RWPE2 (cell line): ENCODE measurements at regions not wholly inside any gene's neighbourhood (a gene's known extent, or its start where the extent isn't known, plus 50 kb on each side); places are given as distances from the start of the nearest gene placed in this dataset.

Source experiments
- ATAC-seq: fragments of 200-7000 bp; cut with Tn5 transposase; 3 replicates; pipeline ENCODE4 v1.9.1; 2021; ENCODE audit warnings: low read depth
- DNase-seq: peaks from one replicate; pipeline ENCODE4 v3.0.0-alpha.2; 2020; ENCODE audit warnings: low spot score
- H3K27ac ChIP-seq: fragments of 450-650 bp; 2 replicates; pipeline ENCODE4 v1.5.1; 2017; ENCODE audit warnings: mild to moderate bottlenecking; ENCODE audit not compliant: poor library complexity, severe bottlenecking
- H3K27me3 ChIP-seq: fragments of 250-450 bp; sonication (Bioruptor Pico); 2 replicates; pipeline ENCODE4 v1.5.1; 2021; ENCODE audit warnings: mild to moderate bottlenecking, moderate library complexity; ENCODE audit not compliant: insufficient read depth, poor library complexity, severe bottlenecking
- H3K36me3 ChIP-seq: fragments of 250-450 bp; sonication (Bioruptor Pico); 2 replicates; pipeline ENCODE4 v1.5.1; 2020; ENCODE audit warnings: low read depth, mild to moderate bottlenecking, moderate library complexity
- H3K4me1 ChIP-seq: fragments of 250-450 bp; sonication (Bioruptor Pico); 2 replicates; pipeline ENCODE4 v1.5.1; 2021; ENCODE audit warnings: mild to moderate bottlenecking, moderate library complexity; ENCODE audit not compliant: insufficient read depth, poor library complexity, severe bottlenecking
- H3K4me3 ChIP-seq: fragments of 250-450 bp; sonication (Bioruptor Pico); 2 replicates; pipeline ENCODE4 v1.5.1; 2021; ENCODE audit warnings: mild to moderate bottlenecking, moderate library complexity; ENCODE audit not compliant: severe bottlenecking
- H3K9me3 ChIP-seq: fragments of 250-450 bp; sonication (Bioruptor Pico); 2 replicates; pipeline ENCODE4 v1.5.1; 2021; ENCODE audit warnings: mild to moderate bottlenecking, moderate library complexity; ENCODE audit not compliant: severe bottlenecking
- CTCF ChIP-seq: fragments of 450-650 bp; IDR thresholded peaks from one replicate; pipeline ENCODE4 v1.5.1; 2017; ENCODE audit warnings: mild to moderate bottlenecking, moderate library complexity; ENCODE audit not compliant: poor library complexity, severe bottlenecking

DNA sequence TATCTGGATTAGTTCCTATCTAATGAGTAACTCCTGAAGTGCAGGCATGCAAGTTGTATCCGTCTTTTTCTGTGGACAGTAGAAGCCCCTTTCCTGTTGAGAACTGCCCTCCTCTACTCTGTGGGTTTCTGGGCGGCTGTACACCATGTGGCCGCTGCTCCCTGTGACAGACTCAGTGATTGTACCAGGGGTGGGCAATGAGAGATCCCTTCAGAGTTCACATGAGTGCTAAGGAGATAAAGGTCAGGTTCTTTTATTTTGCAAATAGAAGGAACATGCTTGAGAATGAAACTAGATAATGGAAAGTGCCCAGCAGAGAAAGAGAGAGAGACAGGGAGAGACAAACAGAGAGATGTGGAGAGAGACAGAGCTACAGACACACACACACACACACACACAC is 76.4 kb upstream of the TAPT1 start:
- Histone ChIP-seq H3K27me3 (no peaks in the 10 kb centered on the region), H3K9me3 (no peaks in the 10 kb centered on the region), H3K4me1 (no peaks in the 10 kb centered on the region), H3K36me3 (no peaks in the 10 kb centered on the region), H3K27ac (no peak overlapping the region), H3K4me3 (no peak overlapping the region)
- DNase-seq (no peak), ATAC-seq (no peak)
- no peak for TF ChIP-seq CTCF

GRCh38 chr4:16297003-16297402 is 70.7 kb upstream of the TAPT1 start:
- H3K4me3 ChIP-seq, result no peak overlapping the region
- H3K36me3 ChIP-seq, result no peaks in the 10 kb centered on the region
- TF ChIP-seq CTCF, result no peak
- no peak overlapping the region for H3K27ac ChIP-seq
- ATAC-seq (no peak), DNase-seq (no peak)
- H3K4me1 ChIP-seq, result no peaks in the 10 kb centered on the region
- no peaks in the 10 kb centered on the region for H3K9me3 ChIP-seq
- no peaks in the 10 kb centered on the region for H3K27me3 ChIP-seq

- no peak overlapping the region for H3K27ac ChIP-seq
- no peaks in the 10 kb centered on the region for H3K27me3 ChIP-seq
- TF ChIP-seq CTCF, result no peak
- H3K9me3 ChIP-seq, result no peaks in the 10 kb centered on the region
- DNase-seq (no peak), ATAC-seq (no peak)
- no peak overlapping the region for H3K4me3 ChIP-seq
- H3K36me3 ChIP-seq, result no peaks in the 10 kb centered on the region
- H3K4me1 ChIP-seq, result no peaks in the 10 kb centered on the region
These were observed 68.2 kb upstream of the TAPT1 start for GRCh38 chr4:16294455-16294854.

DNA sequence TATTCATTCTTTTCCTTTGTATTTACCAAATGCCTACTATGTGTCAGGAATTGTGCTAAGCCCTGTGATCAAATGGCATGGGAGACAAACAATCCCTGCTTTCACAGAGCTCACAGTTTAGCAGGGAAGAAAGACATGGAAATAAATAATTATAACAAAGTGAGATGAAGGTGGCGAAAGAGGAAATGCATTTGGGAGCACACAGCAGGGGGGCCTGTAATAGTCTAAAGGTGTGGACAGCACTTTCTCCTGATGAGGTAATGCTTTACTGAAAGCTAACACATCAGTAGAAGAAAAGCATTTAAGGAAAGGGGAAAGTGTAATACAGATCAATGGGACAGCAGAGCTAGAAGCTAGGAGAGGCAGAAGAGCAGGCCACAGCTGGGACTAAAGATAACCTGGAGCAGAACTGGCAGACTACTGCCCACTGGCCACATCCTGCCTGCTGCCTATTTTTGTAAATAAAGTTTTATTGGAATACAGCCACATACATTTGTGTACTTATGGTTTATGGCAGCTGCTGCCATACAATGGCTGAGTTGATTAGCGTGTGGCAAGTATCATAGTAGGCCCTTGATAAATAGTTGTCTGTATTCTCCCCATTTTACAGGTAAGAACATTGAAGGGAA is 67.1 kb upstream of the TAPT1 start:
- H3K27ac ChIP-seq, result no peak overlapping the region
- no peak overlapping the region for H3K4me3 ChIP-seq
- ATAC-seq (no peak), DNase-seq (no peak)
- no peaks in the 10 kb centered on the region for H3K36me3 ChIP-seq
- H3K27me3 ChIP-seq, result no peaks in the 10 kb centered on the region
- no peak for TF ChIP-seq CTCF
- H3K9me3 ChIP-seq, result no peaks in the 10 kb centered on the region
- no peaks in the 10 kb centered on the region for H3K4me1 ChIP-seq

DNA sequence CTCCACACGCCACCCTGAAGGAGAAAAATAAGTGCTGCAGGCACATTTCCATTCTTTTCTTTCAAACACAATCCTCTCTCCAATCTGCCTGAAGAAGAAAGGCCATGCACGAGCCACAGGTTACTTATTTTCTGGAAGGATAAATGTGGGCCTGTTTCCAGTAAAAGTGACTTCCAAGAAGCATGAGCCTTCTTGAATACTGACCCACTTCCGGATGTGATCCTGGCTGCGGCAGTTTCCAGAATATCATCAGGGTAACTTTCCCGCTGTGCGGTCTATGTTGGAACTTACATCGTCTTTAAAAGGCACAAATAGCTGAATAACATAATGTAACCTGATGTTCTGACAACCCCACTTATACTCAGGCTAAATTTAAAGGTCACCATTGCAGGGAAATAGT is 66.3 kb upstream of the TAPT1 start:
- ATAC-seq (no peak), DNase-seq (no peak)
- no peaks in the 10 kb centered on the region for H3K27me3 ChIP-seq
- H3K36me3 ChIP-seq, result no peaks in the 10 kb centered on the region
- H3K4me3 ChIP-seq, result no peak overlapping the region
- no peak for TF ChIP-seq CTCF
- no peaks in the 10 kb centered on the region for H3K4me1 ChIP-seq
- no peak overlapping the region for H3K27ac ChIP-seq
- no peaks in the 10 kb centered on the region for H3K9me3 ChIP-seq
